PC-9 (cell line): ENCODE measurements at regions not wholly inside any gene's neighbourhood (a gene's known extent, or its start where the extent isn't known, plus 50 kb on each side); places are given as distances from the start of the nearest gene placed in this dataset.

Experiments
- CTCF ChIP-seq: fragments of 200-600 bp; sonication (generic); conservative IDR thresholded peaks from 2 replicates; pipeline ENCODE4 v1.6.1; 2017; ENCODE audit warnings: mixed run types, antibody characterized with exemption, mild to moderate bottlenecking, moderate library complexity
- EZH2 ChIP-seq: fragments of 200-600 bp; sonication (generic); IDR thresholded peaks from 2 replicates; pipeline ENCODE4 v1.8.0; 2017; ENCODE audit warnings: antibody characterized with exemption, low read depth

- TF ChIP-seq CTCF, result no peak
- TF ChIP-seq EZH2, result no peak
Measured at GRCh38 chr5:104363567-104363966, 801.0 kb upstream of the NUDT12 start.
